Activated B cell treated with CpG ODN at 0.5 μM for 24 hours (primary cell): ENCODE measurements at regions not wholly inside any gene's neighbourhood (a gene's known extent, or its start where the extent isn't known, plus 50 kb on each side); places are given as distances from the start of the nearest gene placed in this dataset.
"Not testable (repeated sequence)": the region's sequence is repeated elsewhere in the genome, so short reads cannot be mapped to it uniquely, and the experiment has no call there.

ENCODE experiments used
- ATAC-seq: fragments of 200-7000 bp; cut with Tn5 transposase; one replicate; pipeline ENCODE4 v1.10.0; 2021; ENCODE audit warnings: low read depth, mild to moderate bottlenecking, moderate library complexity
- CTCF ChIA-PET: fragments of 350-600 bp; sonication (Branson Sonifier 250); formaldehyde crosslinking; loops from one replicate; lab custom pipeline; 2021; ENCODE audit warnings: antibody characterized with exemption; lab: Charles Lee
- POLR2A ChIA-PET: fragments of 350-600 bp; sonication (Branson Sonifier 250); formaldehyde crosslinking; loops from one replicate; lab custom pipeline; 2021; ENCODE audit warnings: antibody characterized with exemption; lab: Charles Lee
- DNase-seq: peaks from one replicate; pipeline ENCODE4 v3.0.0; 2022
- H3K27ac Mint-ChIP-seq: one replicate; pipeline ENCODE4 v1.8.0; 2020; ENCODE audit warnings: mixed read lengths
- H3K27me3 Mint-ChIP-seq: one replicate; pipeline ENCODE4 v1.8.0; 2021; ENCODE audit warnings: mixed read lengths
- H3K36me3 Mint-ChIP-seq: one replicate; pipeline ENCODE4 v1.8.0; 2021; ENCODE audit warnings: low read depth, mixed read lengths
- H3K4me1 Mint-ChIP-seq: one replicate; pipeline ENCODE4 v1.8.0; 2021; ENCODE audit warnings: mixed read lengths
- H3K4me3 Mint-ChIP-seq: one replicate; pipeline ENCODE4 v1.8.0; 2020; ENCODE audit warnings: mild to moderate bottlenecking, mixed read lengths
- H3K9me3 Mint-ChIP-seq: one replicate; pipeline ENCODE4 v1.8.0; 2020; ENCODE audit warnings: mixed read lengths
- intact Hi-C: fragments of 100-400 bp; cut with micrococcal nuclease; formaldehyde crosslinking; loops from one replicate; pipeline ENCODE4 v1.15.1; 2024
- TF ChIP-seq, protein P1 (sequence below): fragments of 200-600 bp; IDR thresholded peaks from one replicate; pipeline ENCODE4 v1.8.0; 2022; ENCODE audit warnings: antibody characterized with exemption, mild to moderate bottlenecking

DNA sequence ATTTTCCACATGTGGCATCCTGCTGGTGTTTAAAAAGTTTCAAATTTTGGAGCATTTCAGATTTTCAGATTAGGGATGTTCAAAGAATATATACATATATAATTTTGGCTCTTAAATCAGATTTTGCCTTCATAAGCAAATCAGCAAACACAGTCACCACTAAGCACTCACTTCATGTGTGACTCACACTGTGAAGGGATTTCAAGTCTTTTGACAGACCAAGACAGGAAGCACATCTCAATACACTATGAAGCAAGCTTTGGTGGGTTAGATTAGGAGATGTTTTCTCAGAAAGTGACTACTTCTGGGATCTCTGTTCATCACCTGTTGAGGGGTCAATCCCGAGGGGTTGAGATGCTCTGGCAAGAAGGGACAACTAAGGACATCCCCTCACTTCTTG is 227.8 kb upstream of the RBBP8 start:
- ChIA-PET POLR2A (no interaction called here), CTCF (interaction anchor here (1.4 kb wide), 1 partner anchor 1511 kb away, joined by 3 read pairs; no protein-coding TSS in a partner anchor)
- Mint-ChIP-seq H3K27me3 (peaks cover 2% of the 10 kb centered on the region), H3K4me3 (no peak overlapping the region), H3K27ac (no peak overlapping the region), H3K4me1 (no peaks in the 10 kb centered on the region), H3K9me3 (no peaks in the 10 kb centered on the region), H3K36me3 (no peaks in the 10 kb centered on the region)
- intact Hi-C loops, result loop anchor here (10.0 kb wide), 1 partner anchor 711 kb away; no protein-coding TSS in a partner anchor
- TF ChIP-seq, protein P1, sequence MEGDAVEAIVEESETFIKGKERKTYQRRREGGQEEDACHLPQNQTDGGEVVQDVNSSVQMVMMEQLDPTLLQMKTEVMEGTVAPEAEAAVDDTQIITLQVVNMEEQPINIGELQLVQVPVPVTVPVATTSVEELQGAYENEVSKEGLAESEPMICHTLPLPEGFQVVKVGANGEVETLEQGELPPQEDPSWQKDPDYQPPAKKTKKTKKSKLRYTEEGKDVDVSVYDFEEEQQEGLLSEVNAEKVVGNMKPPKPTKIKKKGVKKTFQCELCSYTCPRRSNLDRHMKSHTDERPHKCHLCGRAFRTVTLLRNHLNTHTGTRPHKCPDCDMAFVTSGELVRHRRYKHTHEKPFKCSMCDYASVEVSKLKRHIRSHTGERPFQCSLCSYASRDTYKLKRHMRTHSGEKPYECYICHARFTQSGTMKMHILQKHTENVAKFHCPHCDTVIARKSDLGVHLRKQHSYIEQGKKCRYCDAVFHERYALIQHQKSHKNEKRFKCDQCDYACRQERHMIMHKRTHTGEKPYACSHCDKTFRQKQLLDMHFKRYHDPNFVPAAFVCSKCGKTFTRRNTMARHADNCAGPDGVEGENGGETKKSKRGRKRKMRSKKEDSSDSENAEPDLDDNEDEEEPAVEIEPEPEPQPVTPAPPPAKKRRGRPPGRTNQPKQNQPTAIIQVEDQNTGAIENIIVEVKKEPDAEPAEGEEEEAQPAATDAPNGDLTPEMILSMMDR, result no peak
- DNase-seq (no peak), ATAC-seq (no peak)

DNA sequence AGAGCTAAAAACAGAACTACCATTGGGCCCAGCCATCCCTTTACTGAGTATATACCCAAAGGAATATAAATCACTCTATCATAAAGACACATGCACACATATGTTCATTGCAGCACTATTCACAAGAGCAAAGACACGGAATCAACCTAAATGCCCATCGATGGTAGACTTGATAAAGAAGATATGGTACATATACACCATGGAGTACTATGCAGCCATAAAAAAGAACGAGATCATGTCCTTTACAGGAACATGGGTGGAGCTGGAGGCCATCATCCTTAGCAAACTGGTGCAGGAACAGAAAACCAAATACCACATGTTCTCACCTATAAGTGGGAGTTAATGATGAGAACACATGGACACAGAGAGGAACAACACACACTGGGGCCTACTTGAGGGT is 227.1 kb upstream of the RBBP8 start:
- ATAC-seq, H3K36me3 Mint-ChIP-seq, H3K4me3 Mint-ChIP-seq, DNase-seq, H3K27me3 Mint-ChIP-seq, H3K9me3 Mint-ChIP-seq, POLR2A ChIA-PET, H3K27ac Mint-ChIP-seq, H3K4me1 Mint-ChIP-seq: not testable (repeated sequence)
- CTCF ChIA-PET, result interaction anchor here (1.4 kb wide), 1 partner anchor 1511 kb away, joined by 3 read pairs; no protein-coding TSS in a partner anchor
- intact Hi-C loops, result loop anchor here (10.0 kb wide), 1 partner anchor 711 kb away; no protein-coding TSS in a partner anchor

DNA sequence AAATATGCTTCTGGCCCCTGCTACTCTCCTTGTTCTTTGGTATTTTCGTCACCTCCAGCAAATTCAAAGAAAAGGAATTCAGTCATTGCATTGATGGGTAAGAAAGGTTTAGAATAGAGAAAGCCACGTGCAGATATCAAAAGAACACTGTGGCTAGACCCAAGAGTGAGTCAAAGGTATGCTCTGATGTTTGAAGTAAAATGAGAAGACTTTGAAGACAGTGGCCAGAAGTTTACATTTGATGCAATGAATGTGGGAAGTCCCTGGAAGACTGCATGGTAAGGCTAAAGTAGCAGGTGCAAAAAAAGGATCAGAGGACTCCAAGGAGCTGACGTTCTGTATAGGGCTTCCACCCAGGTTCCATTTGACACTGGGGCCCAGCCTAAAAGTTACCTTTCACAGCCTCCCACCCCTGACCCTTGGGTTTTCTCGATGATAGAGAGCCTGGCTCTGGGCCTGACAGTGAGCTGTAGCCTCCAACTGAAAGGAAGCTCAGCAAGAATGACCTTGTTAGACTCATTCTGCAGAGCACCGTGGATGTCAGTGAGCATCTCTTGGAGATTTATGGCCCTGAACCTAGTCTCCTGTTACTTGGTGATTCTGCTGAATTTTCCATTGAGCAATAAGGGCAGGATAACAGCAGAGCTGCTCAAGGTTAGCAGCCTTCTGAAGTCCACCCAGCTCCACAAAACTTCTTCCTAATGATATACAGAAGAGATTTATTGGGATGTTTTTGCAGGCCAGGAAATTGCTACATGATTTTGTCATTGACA is 223.7 kb upstream of the RBBP8 start:
- CTCF ChIA-PET, result no interaction called here
- POLR2A ChIA-PET, result no interaction called here
- intact Hi-C loops, result loop anchor here (10.0 kb wide), 1 partner anchor 715 kb away; no protein-coding TSS in a partner anchor
- ATAC-seq (no peak), DNase-seq (no peak)
- Mint-ChIP-seq H3K27ac (no peak overlapping the region), H3K27me3 (no peaks in the 10 kb centered on the region), H3K4me3 (no peak overlapping the region), H3K36me3 (no peaks in the 10 kb centered on the region), H3K4me1 (no peaks in the 10 kb centered on the region), H3K9me3 (no peaks in the 10 kb centered on the region)
- TF ChIP-seq, protein P1, result no peak

DNA sequence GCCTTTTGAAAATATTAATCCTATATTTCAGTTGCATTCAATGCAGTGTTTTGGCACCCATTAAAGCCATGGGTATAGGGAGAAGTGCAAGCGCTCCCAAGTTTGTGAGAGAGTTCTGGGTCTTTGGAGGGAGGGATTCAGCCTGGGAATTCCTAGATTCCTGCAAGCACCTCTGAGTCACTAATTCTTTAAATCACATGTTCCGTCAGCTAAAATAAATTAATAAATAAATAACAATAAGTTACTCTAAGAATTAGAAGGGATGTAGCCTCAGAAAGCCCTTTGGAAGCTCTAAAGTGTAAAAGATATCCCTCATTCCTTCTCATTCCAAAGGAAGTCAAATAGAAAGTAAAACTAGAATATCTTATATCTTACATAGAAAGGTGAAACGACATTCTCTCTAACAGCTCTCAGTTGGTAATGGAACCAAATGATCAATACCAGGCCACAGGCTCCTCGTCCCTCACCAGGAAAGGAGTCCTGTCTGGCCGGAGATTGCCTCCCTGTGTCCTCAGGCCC is 222.4 kb upstream of the RBBP8 start:
- Mint-ChIP-seq H3K27ac (no peak overlapping the region), H3K4me1 (no peaks in the 10 kb centered on the region), H3K27me3 (no peaks in the 10 kb centered on the region), H3K36me3 (no peaks in the 10 kb centered on the region), H3K4me3 (no peak overlapping the region), H3K9me3 (no peaks in the 10 kb centered on the region)
- TF ChIP-seq, protein P1, result no peak
- intact Hi-C loops, result no loop called here
- POLR2A ChIA-PET, result no interaction called here
- DNase-seq, result no peak
- no peak for ATAC-seq
- CTCF ChIA-PET, result no interaction called here

DNA sequence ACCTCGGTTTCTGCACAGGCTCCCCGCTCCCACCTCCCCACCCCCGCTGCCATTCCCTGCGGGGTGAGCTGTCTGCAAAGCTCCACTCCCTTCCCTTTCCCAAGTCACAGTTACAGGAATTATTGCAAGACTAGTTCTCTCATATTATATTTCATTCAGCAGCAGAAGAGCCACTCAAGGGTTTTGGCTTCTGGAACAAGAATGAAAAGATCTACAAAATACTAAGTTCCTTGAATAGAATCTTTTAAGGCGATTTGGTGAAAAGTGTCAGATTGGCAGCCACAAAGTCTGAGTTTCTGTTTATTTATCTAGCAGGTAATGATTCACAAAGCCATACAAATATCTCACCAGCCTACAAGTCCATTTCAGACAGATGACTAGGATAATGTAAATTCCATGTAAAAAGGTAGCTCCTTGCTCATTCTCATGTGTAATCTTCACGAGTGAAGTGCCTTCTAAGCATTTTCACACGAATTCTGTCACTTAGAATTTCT is 221.9 kb upstream of the RBBP8 start:
- ChIA-PET CTCF (no interaction called here), POLR2A (no interaction called here)
- no peaks in the 10 kb centered on the region for H3K36me3 Mint-ChIP-seq
- no peak for DNase-seq
- no peaks in the 10 kb centered on the region for H3K4me1 Mint-ChIP-seq
- intact Hi-C loops, result no loop called here
- H3K27me3 Mint-ChIP-seq, result no peaks in the 10 kb centered on the region
- no peaks in the 10 kb centered on the region for H3K9me3 Mint-ChIP-seq
- no peak for ATAC-seq
- no peak overlapping the region for H3K4me3 Mint-ChIP-seq
- TF ChIP-seq, protein P1, result no peak
- H3K27ac Mint-ChIP-seq, result no peak overlapping the region
